Stimulated activated naive CD8-positive, alpha-beta T cell treated with anti-CD3 and anti-CD28 coated beads, Interleukin-15, Interleukin-2, amounts not matched to agents 100 ng/mL and 50 ng/mL, for 24 hours (primary cell): ENCODE measurements at regions not wholly inside any gene's neighbourhood (a gene's known extent, or its start where the extent isn't known, plus 50 kb on each side); places are given as distances from the start of the nearest gene placed in this dataset.
A peak's percentile ranks its signal among the peaks of the same experiment; 100 is the strongest.
"Not testable (repeated sequence)": the region's sequence is repeated elsewhere in the genome, so short reads cannot be mapped to it uniquely, and the experiment has no call there.

Experiments
- H3K27ac Mint-ChIP-seq: one replicate; pipeline ENCODE4 v1.8.0; 2021; ENCODE audit warnings: mild to moderate bottlenecking, mixed read lengths
- H3K27me3 Mint-ChIP-seq: one replicate; pipeline ENCODE4 v1.8.0; 2021; ENCODE audit warnings: mixed read lengths
- H3K36me3 Mint-ChIP-seq: one replicate; pipeline ENCODE4 v1.8.0; 2021; ENCODE audit warnings: low read depth, mixed read lengths
- H3K4me1 Mint-ChIP-seq: one replicate; pipeline ENCODE4 v1.8.0; 2021; ENCODE audit warnings: low read depth, mixed read lengths
- H3K4me3 Mint-ChIP-seq: one replicate; pipeline ENCODE4 v1.8.0; 2021; ENCODE audit warnings: mild to moderate bottlenecking, mixed read lengths
- H3K9me3 Mint-ChIP-seq: one replicate; pipeline ENCODE4 v1.8.0; 2021; ENCODE audit warnings: mixed read lengths

- peaks cover 5% of the 10 kb centered on the region for H3K4me1 Mint-ChIP-seq
Measured at GRCh38 chr22:26763633-26764361, 106.4 kb downstream of the MIAT start.

DNA sequence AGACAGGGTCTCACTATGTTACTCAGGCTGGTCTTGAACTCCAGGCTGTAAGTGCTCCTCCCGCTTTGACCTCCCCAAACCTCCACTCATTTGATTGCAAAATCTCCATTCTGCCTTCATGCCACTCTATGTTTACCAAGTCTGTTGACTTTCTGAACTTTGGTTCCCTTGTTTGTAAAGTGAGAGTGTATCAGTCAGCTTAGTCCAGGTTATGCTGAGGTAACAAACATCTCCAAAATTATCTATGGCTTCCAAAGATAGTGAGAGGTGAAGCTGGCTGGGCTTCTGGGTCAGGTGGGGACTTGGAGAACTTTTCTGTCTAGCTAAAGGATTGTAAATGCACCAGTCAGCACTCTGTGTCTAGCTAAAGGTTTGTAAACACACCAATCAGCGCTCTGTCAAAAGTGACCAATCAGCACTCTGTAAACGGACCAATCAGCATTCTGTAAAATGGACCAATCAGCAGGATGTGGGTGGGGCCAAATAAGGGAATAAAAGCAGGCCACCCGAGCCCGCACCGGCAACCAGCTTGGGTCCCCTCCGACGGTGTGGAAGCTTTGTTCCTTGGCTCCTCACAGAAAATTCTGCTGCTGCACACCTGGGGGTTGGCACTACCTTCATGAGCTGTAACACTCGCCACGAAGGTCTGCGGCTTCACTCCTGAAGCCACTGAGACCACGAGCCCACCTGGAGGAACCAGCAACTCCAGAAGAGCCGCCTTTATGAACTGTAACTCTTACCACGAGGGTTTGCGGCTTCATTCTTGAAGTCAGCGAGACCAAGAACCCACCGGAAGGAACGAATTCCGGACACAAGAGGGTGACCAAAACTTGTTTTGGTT, 109.3 kb downstream of the MIAT start:
- Mint-ChIP-seq H3K27ac (no peak overlapping the region), H3K4me3 (no peak overlapping the region), H3K27me3 (no peaks in the 10 kb centered on the region), H3K9me3 (no peaks in the 10 kb centered on the region), H3K36me3 (peaks cover 20% of the 10 kb centered on the region), H3K4me1 (peaks cover 18% of the 10 kb centered on the region)

More at GRCh38 chr22:26763633-26764361, 106.4 kb downstream of the MIAT start:
- Mint-ChIP-seq H3K9me3 (no peaks in the 10 kb centered on the region), H3K27ac (no peak overlapping the region), H3K4me3 (no peak overlapping the region), H3K36me3 (peaks cover 20% of the 10 kb centered on the region), H3K27me3 (no peaks in the 10 kb centered on the region)

DNA sequence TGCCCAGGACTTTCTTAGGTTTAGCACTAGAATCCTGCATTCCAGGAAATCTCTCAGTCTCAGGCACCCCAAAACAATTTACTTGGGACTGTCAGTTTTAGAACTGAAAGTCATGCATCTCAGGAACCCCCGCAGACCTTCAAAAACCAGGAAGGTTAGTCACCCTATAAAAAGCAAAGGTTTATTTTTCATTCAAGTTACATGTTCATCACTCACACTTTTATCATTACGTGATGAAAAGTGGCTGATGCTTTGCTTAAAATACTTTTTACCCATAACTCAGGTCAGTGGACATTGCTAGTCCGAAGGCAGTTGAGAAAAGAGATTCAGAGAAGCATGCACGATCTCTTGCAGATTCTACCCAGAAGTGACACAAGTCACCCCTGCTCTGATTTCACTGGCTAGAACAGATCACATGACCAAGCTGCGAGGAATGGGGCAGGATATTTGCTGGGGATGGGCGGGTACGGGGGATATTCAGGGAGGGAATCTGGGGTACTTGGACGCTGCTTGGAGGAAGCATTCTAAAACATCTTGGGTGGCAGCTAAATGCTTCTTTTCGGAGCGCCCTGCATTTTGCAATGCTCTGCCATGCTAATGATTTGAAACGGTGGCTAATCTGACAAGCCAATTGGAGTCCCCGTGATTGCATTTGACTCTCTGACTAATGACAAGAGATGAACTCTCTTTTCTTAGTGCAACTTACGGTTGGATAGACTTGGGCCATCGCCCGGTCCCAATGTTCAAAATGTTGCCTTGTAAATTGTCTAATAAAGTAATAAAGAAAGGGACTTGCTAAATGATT, 110.2 kb downstream of the MIAT start:
- H3K9me3 Mint-ChIP-seq, result no peaks in the 10 kb centered on the region
- H3K27ac Mint-ChIP-seq, result no peak overlapping the region
- no peak overlapping the region for H3K4me3 Mint-ChIP-seq
- no peaks in the 10 kb centered on the region for H3K27me3 Mint-ChIP-seq
- H3K4me1 Mint-ChIP-seq, result peaks cover 18% of the 10 kb centered on the region
- peaks cover 20% of the 10 kb centered on the region for H3K36me3 Mint-ChIP-seq

DNA sequence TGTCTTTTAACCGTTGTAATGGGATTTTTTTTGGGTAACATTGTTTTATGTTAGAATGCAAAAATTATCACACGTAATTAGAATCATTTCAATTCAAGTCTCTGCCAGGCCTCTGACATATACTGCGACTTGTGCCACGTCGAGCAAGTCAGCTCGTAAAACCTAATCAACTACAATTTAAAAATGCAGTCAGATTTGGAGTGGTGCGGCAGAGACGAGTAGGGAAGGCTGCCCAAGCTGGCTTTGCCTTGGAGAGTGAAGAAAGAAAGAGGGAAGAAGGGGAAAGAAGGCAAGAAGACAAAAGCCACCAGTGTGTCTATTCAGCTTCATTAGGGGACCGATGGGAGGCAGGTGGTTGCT, 110.7 kb downstream of the MIAT start:
- Mint-ChIP-seq H3K4me1 (peaks cover 18% of the 10 kb centered on the region), H3K27ac (no peak overlapping the region), H3K27me3 (no peaks in the 10 kb centered on the region), H3K36me3 (peaks cover 20% of the 10 kb centered on the region), H3K9me3 (no peaks in the 10 kb centered on the region), H3K4me3 (no peak overlapping the region)

GRCh38 chr22:26768952-26769351, 111.6 kb downstream of the MIAT start:
- no peak overlapping the region for H3K27ac Mint-ChIP-seq

GRCh38 chr22:26769663-26770062, 112.3 kb downstream of the MIAT start:
- H3K4me1 Mint-ChIP-seq, result peaks cover 18% of the 10 kb centered on the region

More at GRCh38 chr22:26768952-26769351, 111.6 kb downstream of the MIAT start:
- Mint-ChIP-seq H3K4me1 (peaks cover 18% of the 10 kb centered on the region), H3K4me3 (no peak overlapping the region), H3K36me3 (peaks cover 24% of the 10 kb centered on the region), H3K27me3 (no peaks in the 10 kb centered on the region), H3K9me3 (no peaks in the 10 kb centered on the region)

GRCh38 chr22:26770624-26771023, 113.2 kb downstream of the MIAT start:
- no peaks in the 10 kb centered on the region for H3K9me3 Mint-ChIP-seq
- H3K27ac Mint-ChIP-seq, result no peak overlapping the region
- no peaks in the 10 kb centered on the region for H3K27me3 Mint-ChIP-seq
- H3K36me3 Mint-ChIP-seq, result peaks cover 30% of the 10 kb centered on the region
- H3K4me3 Mint-ChIP-seq, result no peak overlapping the region
- H3K4me1 Mint-ChIP-seq, result peaks cover 18% of the 10 kb centered on the region

More at GRCh38 chr22:26769663-26770062, 112.3 kb downstream of the MIAT start:
- H3K27ac Mint-ChIP-seq, result peak overlapping the region; percentile 10
- no peak overlapping the region for H3K4me3 Mint-ChIP-seq
- H3K27me3 Mint-ChIP-seq, result no peaks in the 10 kb centered on the region
- H3K9me3 Mint-ChIP-seq, result no peaks in the 10 kb centered on the region
- peaks cover 31% of the 10 kb centered on the region for H3K36me3 Mint-ChIP-seq

DNA sequence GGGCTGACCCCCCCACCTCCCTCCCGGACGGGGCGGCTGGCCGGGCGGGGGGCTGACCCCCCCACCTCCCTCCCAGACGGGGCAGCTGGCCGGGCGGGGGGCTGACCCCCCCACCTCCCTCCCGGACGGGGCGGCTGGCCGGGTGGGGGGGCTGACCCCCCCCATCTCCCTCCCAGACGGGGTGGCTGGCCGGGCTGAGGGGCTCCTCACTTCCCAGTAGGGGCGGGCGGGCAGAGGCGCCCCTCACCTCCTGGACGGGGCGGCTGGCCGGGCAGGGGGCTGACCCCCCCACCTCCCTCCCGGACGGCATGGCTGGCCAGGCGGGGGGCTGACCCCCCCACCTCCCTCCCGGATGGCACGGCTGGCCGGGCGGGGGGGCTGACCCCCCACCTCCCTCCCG, 115.7 kb downstream of the MIAT start:
- not testable (repeated sequence) for H3K27me3 Mint-ChIP-seq, H3K4me3 Mint-ChIP-seq, H3K9me3 Mint-ChIP-seq, H3K27ac Mint-ChIP-seq
- Mint-ChIP-seq H3K4me1 (peaks cover 13% of the 10 kb centered on the region), H3K36me3 (peaks cover 41% of the 10 kb centered on the region)

DNA sequence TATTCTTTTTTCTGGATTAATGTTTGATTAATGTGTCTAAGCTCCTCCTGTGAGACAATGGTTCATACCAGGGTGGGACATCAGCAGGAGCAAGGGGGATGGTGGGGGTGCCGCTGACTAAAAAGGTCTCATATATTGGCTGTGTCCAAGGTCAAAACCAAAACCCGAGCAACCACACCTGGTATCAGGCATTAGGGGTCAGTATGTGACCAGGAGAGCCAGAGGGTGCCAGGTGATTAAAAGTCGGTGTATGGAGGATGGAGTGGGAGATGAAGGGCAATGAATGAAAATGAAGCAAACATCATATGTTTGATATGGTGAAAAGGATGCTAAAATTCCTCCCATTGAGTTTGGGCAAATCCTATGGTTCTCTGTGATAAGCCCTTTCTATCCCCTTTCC, 118.0 kb downstream of the MIAT start:
- Mint-ChIP-seq H3K4me1 (no peaks in the 10 kb centered on the region), H3K36me3 (peaks cover 62% of the 10 kb centered on the region), H3K27me3 (no peaks in the 10 kb centered on the region), H3K4me3 (no peak overlapping the region), H3K9me3 (no peaks in the 10 kb centered on the region), H3K27ac (no peak overlapping the region)

DNA sequence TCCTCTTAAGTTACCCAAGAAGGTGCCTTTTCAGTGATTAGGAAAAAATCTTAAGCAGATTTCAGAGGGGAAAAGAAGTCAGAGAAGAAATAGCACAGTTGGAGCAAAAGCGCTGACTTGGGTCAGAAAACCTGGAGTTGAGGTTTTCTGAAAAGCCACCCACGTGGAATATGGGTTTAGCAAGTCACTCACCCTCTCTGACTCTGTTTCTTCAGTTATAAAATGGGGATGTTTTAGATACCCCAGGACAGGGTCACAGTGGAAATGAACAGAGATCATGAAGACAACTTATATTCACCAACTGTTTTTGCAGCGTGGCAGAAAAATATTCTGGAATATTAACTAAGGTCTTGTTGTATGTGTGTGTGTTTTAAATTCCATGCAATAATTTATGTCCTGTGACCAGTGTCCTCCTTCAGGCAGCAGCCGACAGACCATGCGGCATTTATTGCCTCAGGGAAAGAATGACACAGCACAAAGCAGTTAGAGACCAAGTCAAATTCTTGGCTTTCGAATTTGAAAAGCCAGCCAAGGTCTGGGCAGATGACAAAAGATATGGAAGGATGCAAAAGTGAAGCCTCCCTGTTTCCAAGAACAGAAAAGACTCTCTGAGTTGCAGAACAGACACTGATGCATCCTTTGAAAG, 119.9 kb downstream of the MIAT start:
- Mint-ChIP-seq H3K9me3 (no peaks in the 10 kb centered on the region), H3K4me1 (no peaks in the 10 kb centered on the region), H3K36me3 (peaks cover 71% of the 10 kb centered on the region), H3K27me3 (no peaks in the 10 kb centered on the region), H3K27ac (no peak overlapping the region), H3K4me3 (no peak overlapping the region)

DNA sequence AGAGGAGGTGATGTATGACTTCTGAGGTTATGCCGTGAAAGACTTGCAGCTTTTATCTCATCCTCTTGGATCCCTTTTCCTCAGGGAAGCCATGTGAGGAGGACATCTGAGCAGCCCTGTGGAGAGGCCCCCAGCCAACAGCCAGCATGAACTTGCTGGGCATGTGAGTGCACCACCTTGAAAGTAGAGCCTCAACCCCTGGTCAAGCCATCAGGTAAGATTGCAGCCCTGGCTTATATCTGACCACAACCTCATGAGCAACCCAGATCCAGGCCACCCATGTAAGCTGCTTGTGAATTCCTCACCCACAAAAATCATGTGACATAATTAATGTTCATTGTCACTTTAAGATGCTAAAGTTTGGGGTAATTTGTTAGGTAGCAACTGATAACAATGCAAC, 121.0 kb downstream of the MIAT start:
- H3K27ac Mint-ChIP-seq, result no peak overlapping the region
- no peak overlapping the region for H3K4me3 Mint-ChIP-seq
- H3K4me1 Mint-ChIP-seq, result no peaks in the 10 kb centered on the region
- H3K9me3 Mint-ChIP-seq, result no peaks in the 10 kb centered on the region
- H3K36me3 Mint-ChIP-seq, result peaks cover 71% of the 10 kb centered on the region
- H3K27me3 Mint-ChIP-seq, result no peaks in the 10 kb centered on the region

GRCh38 chr22:26779108-26779507, 121.7 kb downstream of the MIAT start:
- H3K27ac Mint-ChIP-seq, result no peak overlapping the region
- H3K9me3 Mint-ChIP-seq, result no peaks in the 10 kb centered on the region
- H3K4me3 Mint-ChIP-seq, result no peak overlapping the region
- no peaks in the 10 kb centered on the region for H3K27me3 Mint-ChIP-seq
- H3K36me3 Mint-ChIP-seq, result peaks cover 72% of the 10 kb centered on the region
- H3K4me1 Mint-ChIP-seq, result no peaks in the 10 kb centered on the region

GRCh38 chr22:26779929-26780328, 122.5 kb downstream of the MIAT start:
- Mint-ChIP-seq H3K4me3 (no peak overlapping the region), H3K9me3 (no peaks in the 10 kb centered on the region), H3K27ac (no peak overlapping the region), H3K36me3 (peaks cover 73% of the 10 kb centered on the region), H3K4me1 (peaks cover 1% of the 10 kb centered on the region), H3K27me3 (no peaks in the 10 kb centered on the region)

DNA sequence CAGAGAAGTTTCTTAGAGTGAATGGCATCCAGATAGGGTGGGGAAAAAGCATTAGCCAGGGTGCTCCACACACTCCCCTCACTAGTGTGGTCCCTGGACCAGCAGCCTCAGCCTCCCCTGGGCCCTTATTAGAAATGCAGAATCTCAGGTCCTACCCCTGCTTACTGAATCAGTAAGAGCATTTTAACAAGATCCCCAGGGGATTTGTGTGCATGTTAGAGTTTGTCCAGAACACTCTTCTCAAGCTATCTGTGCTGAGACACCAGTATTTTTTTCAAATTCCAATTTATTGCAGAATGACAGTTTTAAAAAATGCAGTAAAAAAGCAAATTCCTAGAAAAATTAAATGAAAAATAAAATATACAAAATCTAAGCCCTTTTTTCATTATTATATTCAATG, 123.1 kb downstream of the MIAT start:
- no peaks in the 10 kb centered on the region for H3K27me3 Mint-ChIP-seq
- H3K4me1 Mint-ChIP-seq, result peaks cover 7% of the 10 kb centered on the region
- H3K36me3 Mint-ChIP-seq, result peaks cover 68% of the 10 kb centered on the region
- H3K27ac Mint-ChIP-seq, result no peak overlapping the region
- H3K4me3 Mint-ChIP-seq, result no peak overlapping the region
- no peaks in the 10 kb centered on the region for H3K9me3 Mint-ChIP-seq
